ENCODE measurements at regions not wholly inside any gene's neighbourhood (a gene's known extent, or its start where the extent isn't known, plus 50 kb on each side); places are given as distances from the start of the nearest gene placed in this dataset.

- Mint-ChIP-seq H3K27me3 (ENCODE audit: unreplicated experiment) (no peaks in the 10 kb centered on the region), H3K9me3 (ENCODE audit: unreplicated experiment) (peaks cover 25% of the 10 kb centered on the region), H3K4me1 (ENCODE audit: unreplicated experiment) (no peaks in the 10 kb centered on the region), H3K36me3 (ENCODE audit: unreplicated experiment) (no peaks in the 10 kb centered on the region), H3K27ac (ENCODE audit: unreplicated experiment) (no peak overlapping the region), H3K4me3 (ENCODE audit: unreplicated experiment) (no peak overlapping the region)
- DNase-seq (ENCODE audit: extremely low spot score, unreplicated experiment): no peak
- TF ChIP-seq CTCF (IDR thresholded peaks at IDR 0.05): no peak
Measured at GRCh38 chr10:23966504-23967051, 242.4 kb upstream of the KIAA1217 start.

GRCh38 chr10:23968301-23968700 lies 240.6 kb upstream of the KIAA1217 start:
- Mint-ChIP-seq H3K36me3 (ENCODE audit: unreplicated experiment) (no peaks in the 10 kb centered on the region), H3K4me1 (ENCODE audit: unreplicated experiment) (no peaks in the 10 kb centered on the region), H3K27me3 (ENCODE audit: unreplicated experiment) (no peaks in the 10 kb centered on the region), H3K4me3 (ENCODE audit: unreplicated experiment) (no peak overlapping the region), H3K9me3 (ENCODE audit: unreplicated experiment) (peaks cover 25% of the 10 kb centered on the region), H3K27ac (ENCODE audit: unreplicated experiment) (no peak overlapping the region)
- DNase-seq (ENCODE audit: extremely low spot score, unreplicated experiment): no peak
- TF ChIP-seq CTCF (IDR thresholded peaks at IDR 0.05): no peak

- Mint-ChIP-seq H3K27ac (ENCODE audit: unreplicated experiment) (no peak overlapping the region), H3K36me3 (ENCODE audit: unreplicated experiment) (no peaks in the 10 kb centered on the region), H3K9me3 (ENCODE audit: unreplicated experiment) (peaks cover 15% of the 10 kb centered on the region), H3K4me3 (ENCODE audit: unreplicated experiment) (no peak overlapping the region), H3K27me3 (ENCODE audit: unreplicated experiment) (no peaks in the 10 kb centered on the region), H3K4me1 (ENCODE audit: unreplicated experiment) (no peaks in the 10 kb centered on the region)
- DNase-seq (ENCODE audit: extremely low spot score, unreplicated experiment): no peak
- no peak for TF ChIP-seq CTCF (IDR thresholded peaks at IDR 0.05)
Measured at GRCh38 chr10:23974746-23975272, 234.1 kb upstream of the KIAA1217 start.

GRCh38 chr10:23975431-23975830 lies 233.5 kb upstream of the KIAA1217 start:
- no peak overlapping the region for H3K4me3 Mint-ChIP-seq (ENCODE audit: unreplicated experiment)
- no peaks in the 10 kb centered on the region for H3K4me1 Mint-ChIP-seq (ENCODE audit: unreplicated experiment)
- TF ChIP-seq CTCF (IDR thresholded peaks at IDR 0.05): no peak
- H3K27me3 Mint-ChIP-seq (ENCODE audit: unreplicated experiment): no peaks in the 10 kb centered on the region
- no peak for DNase-seq (ENCODE audit: extremely low spot score, unreplicated experiment)
- no peaks in the 10 kb centered on the region for H3K36me3 Mint-ChIP-seq (ENCODE audit: unreplicated experiment)
- H3K27ac Mint-ChIP-seq (ENCODE audit: unreplicated experiment): no peak overlapping the region
- H3K9me3 Mint-ChIP-seq (ENCODE audit: unreplicated experiment): peaks cover 11% of the 10 kb centered on the region

- TF ChIP-seq CTCF (IDR thresholded peaks at IDR 0.05): no peak
- no peak overlapping the region for H3K4me3 Mint-ChIP-seq (ENCODE audit: unreplicated experiment)
- no peak for DNase-seq (ENCODE audit: extremely low spot score, unreplicated experiment)
- H3K9me3 Mint-ChIP-seq (ENCODE audit: unreplicated experiment): peaks cover 6% of the 10 kb centered on the region
- no peaks in the 10 kb centered on the region for H3K27me3 Mint-ChIP-seq (ENCODE audit: unreplicated experiment)
- no peaks in the 10 kb centered on the region for H3K36me3 Mint-ChIP-seq (ENCODE audit: unreplicated experiment)
- H3K4me1 Mint-ChIP-seq (ENCODE audit: unreplicated experiment): no peaks in the 10 kb centered on the region
- H3K27ac Mint-ChIP-seq (ENCODE audit: unreplicated experiment): no peak overlapping the region
Measured at GRCh38 chr10:23976275-23976674, 232.7 kb upstream of the KIAA1217 start.

All from osteocyte (in vitro differentiated cells).